A673 (cell line): ENCODE measurements at regions not wholly inside any gene's neighbourhood (a gene's known extent, or its start where the extent isn't known, plus 50 kb on each side); places are given as distances from the start of the nearest gene placed in this dataset.

Source experiments
- BruUV-seq: library from RNA; stranded (reverse); fragments of 400-500 nt; replicated peaks from 2 replicates; lab custom pipeline; 2021; lab: Mats Ljungman, UMichigan
- CTCF ChIA-PET: fragments of 300-600 bp; sonication (Branson Sonifier 250); formaldehyde crosslinking; loops from one replicate; lab custom pipeline; 2022; ENCODE audit warnings: antibody characterized with exemption; lab: Charles Lee
- POLR2A ChIA-PET: fragments of 300-600 bp; sonication (Branson Sonifier 250); formaldehyde crosslinking; loops from one replicate; lab custom pipeline; 2022; ENCODE audit warnings: antibody characterized with exemption; ENCODE audit not compliant: low non-redundant PET; lab: Charles Lee
- DNase-seq: peaks from one replicate; pipeline ENCODE4 v3.0.0-alpha.2; 2015; ENCODE audit warnings: low spot score
- H3K27ac ChIP-seq: fragments of 200-600 bp; sonication (generic); 2 replicates; pipeline ENCODE4 v1.5.1; 2016; ENCODE audit warnings: mixed run types, low read depth, mild to moderate bottlenecking, mixed read lengths, antibody characterized with exemption, low read length; ENCODE audit not compliant: poor library complexity, severe bottlenecking
- H3K27me3 ChIP-seq: fragments of 200-600 bp; sonication (generic); replicated peaks from 2 replicates; pipeline ENCODE4 v1.6.1; 2017; ENCODE audit warnings: mixed run types, low read depth, mild to moderate bottlenecking, mixed read lengths, antibody characterized with exemption, low read length; ENCODE audit not compliant: insufficient read depth, poor library complexity
- H3K36me3 ChIP-seq: fragments of 200-600 bp; sonication (generic); 2 replicates; pipeline ENCODE4 v1.6.1; 2016; ENCODE audit warnings: mixed run types, mild to moderate bottlenecking, mixed read lengths, antibody characterized with exemption, low read length; ENCODE audit not compliant: insufficient read depth, poor library complexity, severe bottlenecking
- H3K4me1 ChIP-seq: fragments of 200-600 bp; sonication (generic); 2 replicates; pipeline ENCODE4 v1.6.1; 2017; ENCODE audit warnings: mixed run types, mild to moderate bottlenecking, mixed read lengths, antibody characterized with exemption, low read length; ENCODE audit not compliant: insufficient read depth, poor library complexity, severe bottlenecking
- H3K4me3 ChIP-seq: fragments of 200-600 bp; sonication (generic); 2 replicates; pipeline ENCODE4 v1.5.1; 2016; ENCODE audit warnings: low read depth, mixed run types, mild to moderate bottlenecking, mixed read lengths, low read length; ENCODE audit not compliant: poor library complexity, severe bottlenecking
- H3K9me3 ChIP-seq: fragments of 200-600 bp; sonication (generic); 2 replicates; pipeline ENCODE4 v1.6.1; 2016; ENCODE audit warnings: mixed run types, low read depth, mild to moderate bottlenecking, mixed read lengths, antibody characterized with exemption, low read length; ENCODE audit not compliant: poor library complexity, severe bottlenecking
- CTCF ChIP-seq: fragments of 300-800, 200-600 bp; sonication (generic); conservative IDR thresholded peaks from 2 replicates; pipeline ENCODE4 v1.5.1; 2017; ENCODE audit warnings: low read depth, mild to moderate bottlenecking, antibody characterized with exemption, low read length, moderate library complexity, mixed read lengths
- EZH2 ChIP-seq: fragments of 200-600 bp; sonication (generic); IDR thresholded peaks from 2 replicates; pipeline ENCODE4 v1.6.1; 2017; ENCODE audit warnings: borderline replicate concordance, low read depth, mild to moderate bottlenecking, mixed read lengths, antibody characterized with exemption, low read length; ENCODE audit not compliant: poor library complexity, severe bottlenecking
- intact Hi-C: fragments of 100-400 bp; cut with micrococcal nuclease; formaldehyde crosslinking; loops from one replicate; pipeline ENCODE4 v1.10.0; 2022; ENCODE audit not compliant: unreplicated experiment

- intact Hi-C loops: no loop called here
- BruUV-seq: no TSS peak
- H3K27ac ChIP-seq: no peak overlapping the region
- TF ChIP-seq CTCF (no peak), EZH2 (no peak)
- peaks cover 8% of the 10 kb centered on the region for H3K4me1 ChIP-seq
- no peaks in the 10 kb centered on the region for H3K27me3 ChIP-seq
- DNase-seq: peak; percentile 39
- no peaks in the 10 kb centered on the region for H3K9me3 ChIP-seq
- ChIA-PET CTCF (no interaction called here), POLR2A (no interaction called here)
- H3K4me3 ChIP-seq: no peak overlapping the region
- H3K36me3 ChIP-seq: no peaks in the 10 kb centered on the region
Measured at GRCh38 chr13:95387733-95388207, 86.5 kb upstream of the ABCC4 start.

- TF ChIP-seq CTCF (no peak), EZH2 (no peak)
- no peak for DNase-seq
- no peaks in the 10 kb centered on the region for H3K27me3 ChIP-seq
- intact Hi-C loops: no loop called here
- H3K9me3 ChIP-seq: no peaks in the 10 kb centered on the region
- ChIA-PET CTCF (no interaction called here), POLR2A (no interaction called here)
- no peak overlapping the region for H3K27ac ChIP-seq
- BruUV-seq: no TSS peak
- H3K4me1 ChIP-seq: peaks cover 8% of the 10 kb centered on the region
- no peaks in the 10 kb centered on the region for H3K36me3 ChIP-seq
- H3K4me3 ChIP-seq: no peak overlapping the region
Measured at GRCh38 chr13:95388420-95389079, 87.3 kb upstream of the ABCC4 start.

GRCh38 chr13:95391362-95391761, 90.1 kb upstream of the ABCC4 start:
- CTCF ChIA-PET: no interaction called here
- intact Hi-C loops: no loop called here
- POLR2A ChIA-PET: no interaction called here

GRCh38 chr13:95391785-95392184, 90.5 kb upstream of the ABCC4 start:
- no TSS peak for BruUV-seq
- TF ChIP-seq EZH2 (no peak), CTCF (no peak)
- POLR2A ChIA-PET: no interaction called here
- Histone ChIP-seq H3K36me3 (no peaks in the 10 kb centered on the region), H3K9me3 (no peaks in the 10 kb centered on the region), H3K4me3 (no peak overlapping the region), H3K27ac (no peak overlapping the region), H3K27me3 (no peaks in the 10 kb centered on the region), H3K4me1 (peaks cover 8% of the 10 kb centered on the region)
- no peak for DNase-seq
- intact Hi-C loops: no loop called here
- CTCF ChIA-PET: no interaction called here

More at GRCh38 chr13:95391362-95391761, 90.1 kb upstream of the ABCC4 start:
- peaks cover 8% of the 10 kb centered on the region for H3K4me1 ChIP-seq
- H3K4me3 ChIP-seq: no peak overlapping the region
- H3K36me3 ChIP-seq: no peaks in the 10 kb centered on the region
- no peaks in the 10 kb centered on the region for H3K27me3 ChIP-seq
- no peak for DNase-seq
- H3K9me3 ChIP-seq: no peaks in the 10 kb centered on the region
- no TSS peak for BruUV-seq
- H3K27ac ChIP-seq: no peak overlapping the region
- no peak for TF ChIP-seq EZH2
